Large intestine (tissue), 3 donors: ENCODE measurements at regions not wholly inside any gene's neighbourhood (a gene's known extent, or its start where the extent isn't known, plus 50 kb on each side); places are given as distances from the start of the nearest gene placed in this dataset.
"Not testable (repeated sequence)": the region's sequence is repeated elsewhere in the genome, so short reads cannot be mapped to it uniquely, and the experiment has no call there.

Experiments used
- DNase-seq, 2 donors: peaks; one replicate each; pipeline versions ENCODE4 v3.0.0 to v3.0.0-alpha.2; 2013
- H3K27ac ChIP-seq: one replicate; pipeline ENCODE4 v1.5.1; 2013; ENCODE audit warnings: low read length
- H3K27me3 ChIP-seq: 2 replicates; pipeline ENCODE4 v1.6.1; 2013; ENCODE audit warnings: low read length; ENCODE audit not compliant: control insufficient read depth, insufficient read depth
- H3K36me3 ChIP-seq: 2 replicates; pipeline ENCODE4 v1.6.1; 2013; ENCODE audit warnings: low read length; ENCODE audit not compliant: control insufficient read depth, insufficient read depth
- H3K4me1 ChIP-seq: one replicate; pipeline ENCODE4 v1.6.1; 2013; ENCODE audit warnings: low read length; ENCODE audit not compliant: control insufficient read depth, insufficient read depth
- H3K4me3 ChIP-seq: one replicate; pipeline ENCODE4 v1.5.1; 2013; ENCODE audit warnings: low read length
- H3K9me3 ChIP-seq: one replicate; pipeline ENCODE4 v1.6.1; 2013; ENCODE audit warnings: mild to moderate bottlenecking, low read depth, low read length, moderate library complexity; ENCODE audit not compliant: control insufficient read depth
- WGBS: methylation state at CpG from one replicate; pipeline ENCODE4 v1.1.5; 2013; ENCODE audit warnings: low lambda C conversion rate; ENCODE audit not compliant: insufficient coverage; 5-methylcytosine and 5-hydroxymethylcytosine counted together

GRCh38 chr2:5183031-5183430, 509.2 kb upstream of the SOX11 start:
- WGBS, result no CpG with 5 or more reads among the region's 5 CpGs
- no peak for DNase-seq
- H3K9me3 ChIP-seq, result no peaks in the 10 kb centered on the region
- no peak overlapping the region for H3K4me3 ChIP-seq
- H3K27ac ChIP-seq, result no peak overlapping the region
- H3K27me3 ChIP-seq, result no peaks in the 10 kb centered on the region
- H3K36me3 ChIP-seq, result no peaks in the 10 kb centered on the region
- H3K4me1 ChIP-seq, result no peaks in the 10 kb centered on the region

GRCh38 chr2:5187283-5187682, 504.9 kb upstream of the SOX11 start:
- no peaks in the 10 kb centered on the region for H3K9me3 ChIP-seq
- H3K27me3 ChIP-seq, result no peaks in the 10 kb centered on the region
- no peaks in the 10 kb centered on the region for H3K4me1 ChIP-seq
- no peak for DNase-seq
- no peak overlapping the region for H3K27ac ChIP-seq
- no peak overlapping the region for H3K4me3 ChIP-seq
- no peaks in the 10 kb centered on the region for H3K36me3 ChIP-seq

GRCh38 chr2:5188636-5189035, 503.5 kb upstream of the SOX11 start:
- no peaks in the 10 kb centered on the region for H3K4me1 ChIP-seq
- no peak for DNase-seq
- no peaks in the 10 kb centered on the region for H3K27me3 ChIP-seq
- 98% methylated on average over 4 of the region's 5 CpGs for WGBS
- no peak overlapping the region for H3K4me3 ChIP-seq
- no peak overlapping the region for H3K27ac ChIP-seq
- no peaks in the 10 kb centered on the region for H3K9me3 ChIP-seq
- H3K36me3 ChIP-seq, result no peaks in the 10 kb centered on the region

GRCh38 chr2:5190023-5190422, 502.2 kb upstream of the SOX11 start:
- no peak for DNase-seq
- Histone ChIP-seq H3K4me3 (no peak overlapping the region), H3K27ac (no peak overlapping the region), H3K9me3 (no peaks in the 10 kb centered on the region), H3K27me3 (no peaks in the 10 kb centered on the region), H3K4me1 (no peaks in the 10 kb centered on the region), H3K36me3 (no peaks in the 10 kb centered on the region)
- 38% methylated on average over 2 of the region's 5 CpGs for WGBS

- Histone ChIP-seq H3K4me1 (no peaks in the 10 kb centered on the region), H3K36me3 (no peaks in the 10 kb centered on the region), H3K27ac (no peak overlapping the region), H3K27me3 (no peaks in the 10 kb centered on the region), H3K9me3 (no peaks in the 10 kb centered on the region), H3K4me3 (no peak overlapping the region)
- no CpG with 5 or more reads among the region's 1 CpG for WGBS
- no peak for DNase-seq
Measured at GRCh38 chr2:5195636-5196035, 496.5 kb upstream of the SOX11 start.

GRCh38 chr2:5203134-5203755, 488.9 kb upstream of the SOX11 start:
- Histone ChIP-seq H3K27ac (no peak overlapping the region), H3K4me1 (no peaks in the 10 kb centered on the region), H3K4me3 (no peak overlapping the region), H3K27me3 (no peaks in the 10 kb centered on the region), H3K9me3 (no peaks in the 10 kb centered on the region), H3K36me3 (no peaks in the 10 kb centered on the region)
- DNase-seq, result no peak
- 100% methylated on average over 1 of the region's 5 CpGs for WGBS

- no CpG with 5 or more reads among the region's 2 CpGs for WGBS
- not testable (repeated sequence) for H3K27me3 ChIP-seq, DNase-seq, H3K27ac ChIP-seq, H3K36me3 ChIP-seq, H3K9me3 ChIP-seq, H3K4me3 ChIP-seq, H3K4me1 ChIP-seq
Measured at GRCh38 chr2:5206742-5207141, 485.4 kb upstream of the SOX11 start.

GRCh38 chr2:5215989-5216607, 476.1 kb upstream of the SOX11 start:
- DNase-seq, result no peak
- H3K36me3 ChIP-seq, result no peaks in the 10 kb centered on the region
- H3K9me3 ChIP-seq, result no peaks in the 10 kb centered on the region
- WGBS, result 100% methylated on average over 3 of the region's 8 CpGs
- H3K27me3 ChIP-seq, result no peaks in the 10 kb centered on the region
- H3K27ac ChIP-seq, result no peak overlapping the region
- H3K4me1 ChIP-seq, result no peaks in the 10 kb centered on the region
- no peak overlapping the region for H3K4me3 ChIP-seq

- Histone ChIP-seq H3K36me3 (no peaks in the 10 kb centered on the region), H3K27ac (no peak overlapping the region), H3K9me3 (no peaks in the 10 kb centered on the region), H3K27me3 (no peaks in the 10 kb centered on the region), H3K4me3 (no peak overlapping the region), H3K4me1 (no peaks in the 10 kb centered on the region)
- WGBS, result 94% methylated on average over 2 of the region's 4 CpGs
- DNase-seq, result no peak
Measured at GRCh38 chr2:5227062-5227699, 465.0 kb upstream of the SOX11 start.

- no peak overlapping the region for H3K4me3 ChIP-seq
- no peaks in the 10 kb centered on the region for H3K9me3 ChIP-seq
- H3K4me1 ChIP-seq, result no peaks in the 10 kb centered on the region
- H3K27me3 ChIP-seq, result no peaks in the 10 kb centered on the region
- WGBS, result 100% methylated on average over 1 of the region's 2 CpGs
- no peak for DNase-seq
- no peaks in the 10 kb centered on the region for H3K36me3 ChIP-seq
- H3K27ac ChIP-seq, result no peak overlapping the region
Measured at GRCh38 chr2:5229574-5229973, 462.6 kb upstream of the SOX11 start.

GRCh38 chr2:5230444-5230843, 461.7 kb upstream of the SOX11 start:
- no CpG with 5 or more reads among the region's 8 CpGs for WGBS

More at GRCh38 chr2:5230444-5230843, 461.7 kb upstream of the SOX11 start:
- no peak for DNase-seq
- Histone ChIP-seq H3K9me3 (no peaks in the 10 kb centered on the region), H3K4me3 (no peak overlapping the region), H3K4me1 (no peaks in the 10 kb centered on the region), H3K27me3 (no peaks in the 10 kb centered on the region), H3K27ac (no peak overlapping the region), H3K36me3 (no peaks in the 10 kb centered on the region)
